ENCODE measurements at regions not wholly inside any gene's neighbourhood (a gene's known extent, or its start where the extent isn't known, plus 50 kb on each side); places are given as distances from the start of the nearest gene placed in this dataset.
"Not testable (repeated sequence)": the region's sequence is repeated elsewhere in the genome, so short reads cannot be mapped to it uniquely, and the experiment has no call there.

DNA sequence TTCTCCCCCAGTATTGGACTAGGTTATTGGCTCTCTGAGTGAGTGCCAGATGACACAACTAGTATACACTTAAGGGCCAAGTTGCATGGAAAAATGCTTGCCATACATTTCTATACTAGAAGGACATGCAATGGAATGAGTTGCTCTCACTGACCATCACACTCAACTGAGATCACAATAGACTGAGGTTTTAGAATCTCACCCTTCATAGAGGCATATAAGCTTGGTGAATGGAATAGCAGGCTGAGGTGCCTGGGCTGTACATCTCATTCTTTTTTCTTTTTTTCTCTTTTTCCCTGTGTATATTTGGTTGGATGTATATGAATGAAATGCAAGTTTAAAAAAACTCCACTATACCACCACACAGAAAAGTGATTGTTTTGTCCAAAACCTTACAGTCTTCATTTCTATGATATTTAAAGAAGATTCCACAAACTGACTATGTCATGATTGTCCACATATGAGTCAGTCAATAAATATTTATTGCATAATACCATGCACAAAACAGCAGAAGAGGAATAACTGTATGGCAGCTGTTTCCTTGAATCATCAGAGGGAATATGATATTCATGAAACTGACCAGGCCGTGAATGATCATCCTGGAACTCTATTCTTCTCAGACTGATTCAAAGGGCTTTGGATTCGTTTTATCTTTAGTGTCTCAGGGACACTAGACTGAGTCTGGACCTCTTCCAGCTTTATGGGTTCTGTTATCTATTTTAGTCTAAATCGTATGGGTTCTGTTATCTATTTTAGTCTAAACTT is 122.6 kb upstream of the STK17B start:
- H3K4me1 ChIP-seq = peaks cover 0 to 46% (median 18%) of the 10 kb centered on the region in 12 donors
- H3K4me3 ChIP-seq = no peak overlapping the region
- DNase-seq (no peak), ATAC-seq (peak in 1 of 4 donors; percentile 29)
- no peaks in the 10 kb centered on the region for H3K9me3 ChIP-seq
- no peaks in the 10 kb centered on the region for H3K27me3 ChIP-seq
- H3K27ac ChIP-seq = peak overlapping the region in 3 of 12 donors; percentile 5 to 42 (median 12)
- H3K36me3 ChIP-seq = peaks cover 0 to 29% (median 0%) of the 10 kb centered on the region in 9 donors
- intact Hi-C loops (cut with DNase I) = loop anchor here in 7 of 10 donors (5.0 to 10.0 kb wide), 6 partner anchors 38 to 461 kb away; partner anchors contain the start of gene HECW2 (in 3 of the 7)
- WGBS, 4 donors = 26 to 34% (median 29%) methylated on average over 3 of the region's 3 CpGs
- no peak for TF ChIP-seq POLR2A (IDR thresholded peaks at IDR 0.05)
- TF ChIP-seq, protein P1, sequence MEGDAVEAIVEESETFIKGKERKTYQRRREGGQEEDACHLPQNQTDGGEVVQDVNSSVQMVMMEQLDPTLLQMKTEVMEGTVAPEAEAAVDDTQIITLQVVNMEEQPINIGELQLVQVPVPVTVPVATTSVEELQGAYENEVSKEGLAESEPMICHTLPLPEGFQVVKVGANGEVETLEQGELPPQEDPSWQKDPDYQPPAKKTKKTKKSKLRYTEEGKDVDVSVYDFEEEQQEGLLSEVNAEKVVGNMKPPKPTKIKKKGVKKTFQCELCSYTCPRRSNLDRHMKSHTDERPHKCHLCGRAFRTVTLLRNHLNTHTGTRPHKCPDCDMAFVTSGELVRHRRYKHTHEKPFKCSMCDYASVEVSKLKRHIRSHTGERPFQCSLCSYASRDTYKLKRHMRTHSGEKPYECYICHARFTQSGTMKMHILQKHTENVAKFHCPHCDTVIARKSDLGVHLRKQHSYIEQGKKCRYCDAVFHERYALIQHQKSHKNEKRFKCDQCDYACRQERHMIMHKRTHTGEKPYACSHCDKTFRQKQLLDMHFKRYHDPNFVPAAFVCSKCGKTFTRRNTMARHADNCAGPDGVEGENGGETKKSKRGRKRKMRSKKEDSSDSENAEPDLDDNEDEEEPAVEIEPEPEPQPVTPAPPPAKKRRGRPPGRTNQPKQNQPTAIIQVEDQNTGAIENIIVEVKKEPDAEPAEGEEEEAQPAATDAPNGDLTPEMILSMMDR (IDR thresholded peaks at IDR 0.05) = no peak

GRCh38 chr2:196294516-196294909 is 123.1 kb upstream of the STK17B start:
- TF ChIP-seq POLR2A (IDR thresholded peaks at IDR 0.05) = no peak
- TF ChIP-seq, protein P1 (IDR thresholded peaks at IDR 0.05) = no peak
- H3K9me3 ChIP-seq = no peaks in the 10 kb centered on the region
- intact Hi-C loops (cut with DNase I) = loop anchor here in 7 of 10 donors (5.0 to 10.0 kb wide), 6 partner anchors 38 to 460 kb away; partner anchors contain the start of gene HECW2 (in 3 of the 7)
- no peak overlapping the region for H3K4me3 ChIP-seq
- H3K27ac ChIP-seq = peak overlapping the region in 3 of 12 donors; percentile 9 to 42 (median 12)
- peaks cover 0 to 42% (median 18%) of the 10 kb centered on the region in 12 donors for H3K4me1 ChIP-seq
- H3K27me3 ChIP-seq = no peaks in the 10 kb centered on the region
- no peak for DNase-seq
- 56 to 75% (median 60%) methylated on average over 1 of the region's 1 CpG for WGBS, 4 donors
- ATAC-seq = no peak
- peaks cover 0 to 29% (median 0%) of the 10 kb centered on the region in 9 donors for H3K36me3 ChIP-seq

- Histone ChIP-seq H3K4me1 (peaks cover 0 to 41% (median 15%) of the 10 kb centered on the region in 12 donors), H3K36me3 (peaks cover 0 to 29% (median 0%) of the 10 kb centered on the region in 9 donors), H3K27me3 (no peaks in the 10 kb centered on the region), H3K9me3 (no peaks in the 10 kb centered on the region), H3K4me3 (no peak overlapping the region), H3K27ac (peak overlapping the region in 2 of 12 donors; percentile 9 to 42)
- DNase-seq = no peak
- intact Hi-C loops (cut with DNase I) = loop anchor here in 9 of 10 donors (5.0 to 10.0 kb wide), 10 partner anchors 37 to 467 kb away; partner anchors contain the start of gene HECW2 (in 4 of the 9)
- TF ChIP-seq, protein P1 (IDR thresholded peaks at IDR 0.05) = no peak
- no peak for TF ChIP-seq POLR2A (IDR thresholded peaks at IDR 0.05)
- WGBS, 4 donors = 81 to 89% (median 88%) methylated on average over 1 of the region's 1 CpG
- no peak for ATAC-seq
Measured at GRCh38 chr2:196295005-196295404, 123.6 kb upstream of the STK17B start.

DNA sequence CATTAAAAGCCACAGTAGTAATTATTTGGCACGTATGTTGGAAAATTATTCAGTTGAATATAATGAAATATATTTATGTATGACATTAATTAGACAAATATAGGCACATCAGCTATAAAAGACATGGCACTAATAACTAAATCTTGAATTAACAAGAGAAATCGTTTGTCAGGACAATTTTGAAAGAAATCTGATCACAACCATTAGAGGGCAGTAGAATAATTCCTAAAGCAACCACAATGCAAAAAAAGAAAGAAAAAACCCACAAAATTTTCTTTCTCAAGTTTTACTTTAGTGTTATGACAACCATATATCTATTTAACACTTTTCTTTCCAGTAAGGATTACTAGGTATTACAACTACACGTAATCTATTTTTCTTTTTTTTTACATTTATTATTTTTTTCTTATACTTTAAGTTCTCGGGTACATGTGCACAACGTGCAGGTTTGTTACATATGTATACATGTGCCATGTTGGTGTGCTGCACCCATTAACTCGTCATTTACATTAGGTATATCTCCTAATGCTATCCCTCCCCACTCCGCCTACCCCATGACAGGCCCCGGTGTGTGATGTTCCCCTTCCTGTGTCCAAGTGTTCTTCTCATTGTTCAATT is 126.8 kb upstream of the STK17B start:
- TF ChIP-seq, protein P1 (IDR thresholded peaks at IDR 0.05) = peak; percentile 47 to 83 (median 67)
- DNase-seq, H3K27ac ChIP-seq, H3K27me3 ChIP-seq, H3K9me3 ChIP-seq, H3K4me3 ChIP-seq, ATAC-seq: not testable (repeated sequence)
- H3K36me3 ChIP-seq = peaks cover 0 to 29% (median 0%) of the 10 kb centered on the region in 9 donors
- WGBS, 4 donors = 57 to 65% (median 59%) methylated on average over 8 of the region's 8 CpGs
- peaks cover 0 to 23% (median 5%) of the 10 kb centered on the region in 12 donors for H3K4me1 ChIP-seq
- intact Hi-C loops (cut with DNase I) = loop anchor here in 9 of 10 donors (2.0 to 10.0 kb wide), 11 partner anchors 34 to 464 kb away; partner anchors contain the start of gene HECW2 (in 4 of the 9)
